ENCODE measurements at regions not wholly inside any gene's neighbourhood (a gene's known extent, or its start where the extent isn't known, plus 50 kb on each side); places are given as distances from the start of the nearest gene placed in this dataset.

- TF ChIP-seq, protein P1, sequence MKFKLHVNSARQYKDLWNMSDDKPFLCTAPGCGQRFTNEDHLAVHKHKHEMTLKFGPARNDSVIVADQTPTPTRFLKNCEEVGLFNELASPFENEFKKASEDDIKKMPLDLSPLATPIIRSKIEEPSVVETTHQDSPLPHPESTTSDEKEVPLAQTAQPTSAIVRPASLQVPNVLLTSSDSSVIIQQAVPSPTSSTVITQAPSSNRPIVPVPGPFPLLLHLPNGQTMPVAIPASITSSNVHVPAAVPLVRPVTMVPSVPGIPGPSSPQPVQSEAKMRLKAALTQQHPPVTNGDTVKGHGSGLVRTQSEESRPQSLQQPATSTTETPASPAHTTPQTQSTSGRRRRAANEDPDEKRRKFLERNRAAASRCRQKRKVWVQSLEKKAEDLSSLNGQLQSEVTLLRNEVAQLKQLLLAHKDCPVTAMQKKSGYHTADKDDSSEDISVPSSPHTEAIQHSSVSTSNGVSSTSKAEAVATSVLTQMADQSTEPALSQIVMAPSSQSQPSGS (tag by site-specific recombination; IDR thresholded peaks at IDR 0.05; ENCODE audit: low read depth): no peak
- TF ChIP-seq, protein P2, sequence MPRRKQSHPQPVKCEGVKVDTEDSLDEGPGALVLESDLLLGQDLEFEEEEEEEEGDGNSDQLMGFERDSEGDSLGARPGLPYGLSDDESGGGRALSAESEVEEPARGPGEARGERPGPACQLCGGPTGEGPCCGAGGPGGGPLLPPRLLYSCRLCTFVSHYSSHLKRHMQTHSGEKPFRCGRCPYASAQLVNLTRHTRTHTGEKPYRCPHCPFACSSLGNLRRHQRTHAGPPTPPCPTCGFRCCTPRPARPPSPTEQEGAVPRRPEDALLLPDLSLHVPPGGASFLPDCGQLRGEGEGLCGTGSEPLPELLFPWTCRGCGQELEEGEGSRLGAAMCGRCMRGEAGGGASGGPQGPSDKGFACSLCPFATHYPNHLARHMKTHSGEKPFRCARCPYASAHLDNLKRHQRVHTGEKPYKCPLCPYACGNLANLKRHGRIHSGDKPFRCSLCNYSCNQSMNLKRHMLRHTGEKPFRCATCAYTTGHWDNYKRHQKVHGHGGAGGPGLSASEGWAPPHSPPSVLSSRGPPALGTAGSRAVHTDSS (tag by site-specific recombination; IDR thresholded peaks at IDR 0.05): no peak
- TF ChIP-seq REPIN1 (tag by site-specific recombination; IDR thresholded peaks at IDR 0.05; ENCODE audit: low read depth): no peak
Observed at GRCh38 chr14:49019467-49020115, 566.6 kb downstream of the RPS29 start.
